GM12878 (cell line): ENCODE measurements at regions not wholly inside any gene's neighbourhood (a gene's known extent, or its start where the extent isn't known, plus 50 kb on each side); places are given as distances from the start of the nearest gene placed in this dataset.
"Not testable (repeated sequence)": the region's sequence is repeated elsewhere in the genome, so short reads cannot be mapped to it uniquely, and the experiment has no call there.

Source experiments
- ATAC-seq: fragments of 200-7000 bp; cut with Tn5 transposase; 3 replicates; pipeline ENCODE4 v1.9.1; 2020; ENCODE audit warnings: mild to moderate bottlenecking, moderate library complexity
- BruUV-seq: library from RNA; stranded (reverse); fragments of 400-500 nt; replicated peaks from 2 replicates; lab custom pipeline; 2021; lab: Mats Ljungman, UMichigan
- CTCF ChIA-PET: fragments of 300-600 bp; sonication (Branson Sonifier 250); formaldehyde crosslinking; extraction: SDS; loops from one replicate; lab custom pipeline; 2021; ENCODE audit warnings: inconsistent platforms; lab: Yijun Ruan, JAX
- POLR2A ChIA-PET: fragments of 350-600 bp; formaldehyde crosslinking; extraction: SDS; loops from one replicate; lab custom pipeline; 2021; ENCODE audit warnings: inconsistent platforms; lab: Charles Lee
- RAD21 ChIA-PET: fragments of 300-600 bp; sonication (Branson Sonifier 250); formaldehyde crosslinking; loops from one replicate; lab custom pipeline; 2023; ENCODE audit warnings: antibody characterized with exemption; ENCODE audit not compliant: unreplicated experiment; lab: Charles Lee
- SMC1A ChIA-PET: fragments of 300-600 bp; sonication (Branson Sonifier 250); formaldehyde crosslinking; loops from one replicate; lab custom pipeline; 2023; ENCODE audit not compliant: unreplicated experiment, uncharacterized antibody; lab: Charles Lee
- DNase-seq: peaks from one replicate; pipeline ENCODE4 v3.0.0-alpha.2; 2011; ENCODE audit warnings: low read depth, low spot score
- FAIRE-seq: peaks from 3 replicates; lab custom pipeline; 2011; peaks lifted over from hg19 to GRCh38; lab: Jason Lieb, UNC
- H2AFZ ChIP-seq: 2 replicates; pipeline ENCODE4 v1.6.0; 2011; ENCODE audit warnings: low read depth, low read length, control low read depth; ENCODE audit not compliant: control insufficient read depth
- H3K27ac ChIP-seq: 2 replicates; pipeline ENCODE4 v1.5.1; 2011; ENCODE audit warnings: control low read depth; ENCODE audit not compliant: control insufficient read depth, insufficient read depth
- H3K27me3 ChIP-seq, 2 experiments: replicated peaks in 1 of 2; 2 replicates each; pipeline versions ENCODE4 v1.6.0 to v1.6.1; 2011; ENCODE audit warnings: low read length in 1 of 2; ENCODE audit not compliant: control insufficient read depth in 2 of 2, insufficient read depth in 2 of 2
- H3K36me3 ChIP-seq, 2 experiments: 2 replicates each; pipeline ENCODE4 v1.5.1; 2011; ENCODE audit warnings: low read length in 1 of 2; ENCODE audit not compliant: control insufficient read depth in 2 of 2, insufficient read depth in 2 of 2
- H3K4me1 ChIP-seq: 2 replicates; pipeline ENCODE4 v1.6.1; 2011; ENCODE audit warnings: mild to moderate bottlenecking, low read length, moderate library complexity, mixed read lengths; ENCODE audit not compliant: control insufficient read depth, insufficient read depth
- H3K4me2 ChIP-seq: 2 replicates; pipeline ENCODE4 v1.6.0; 2011; ENCODE audit warnings: control low read depth; ENCODE audit not compliant: control insufficient read depth, insufficient read depth
- H3K4me3 ChIP-seq: fragments of 200-600 bp; sonication (generic); 2 replicates; pipeline ENCODE4 v1.5.1; 2016
- H3K79me2 ChIP-seq: 2 replicates; pipeline ENCODE4 v1.6.0; 2011; ENCODE audit warnings: low read length; ENCODE audit not compliant: control insufficient read depth, insufficient read depth
- H3K9ac ChIP-seq: 2 replicates; pipeline ENCODE4 v1.8.0; 2011; ENCODE audit warnings: low read length, control low read depth, mixed read lengths; ENCODE audit not compliant: control insufficient read depth, insufficient read depth
- H3K9me3 ChIP-seq: replicated peaks from 3 replicates; pipeline ENCODE4 v1.5.1; 2011; ENCODE audit warnings: mild to moderate bottlenecking, low read length; ENCODE audit not compliant: control insufficient read depth, insufficient read depth
- H4K20me1 ChIP-seq: 2 replicates; pipeline ENCODE4 v1.6.0; 2011; ENCODE audit not compliant: control insufficient read depth, insufficient read depth
- CBFB ChIP-seq: IDR thresholded peaks from 2 replicates; pipeline ENCODE4 v1.6.1; 2016; ENCODE audit warnings: antibody characterized with exemption, low read depth
- STAT1 ChIP-seq: fragments of 450-650 bp; conservative IDR thresholded peaks from 2 replicates; pipeline ENCODE4 v1.6.1; 2014; ENCODE audit warnings: antibody characterized with exemption, mild to moderate bottlenecking
- WGBS: methylation state at CpG from one replicate; pipeline ENCODE4 v1.1.6; 2016; ENCODE audit warnings: low lambda C conversion rate; ENCODE audit not compliant: insufficient replicate concordance, insufficient coverage; ENCODE audit errors: missing lambda C conversion rate; 5-methylcytosine and 5-hydroxymethylcytosine counted together
- in situ Hi-C: fragments of 300-500 bp; cut with MboI; formaldehyde crosslinking; loops from 9 replicates; pipeline ENCODE4 v1.14.3; 2018; ENCODE audit warnings: mixed read lengths
- intact Hi-C: fragments of 100-400 bp; cut with micrococcal nuclease; formaldehyde crosslinking; loops from one replicate; pipeline ENCODE4 v1.14.2; 2022; ENCODE audit not compliant: unreplicated experiment
- TF ChIP-seq, protein P1 (sequence below): fragments of 450-650 bp; IDR thresholded peaks from 2 replicates; pipeline ENCODE4 v1.6.1; 2016; ENCODE audit warnings: mild to moderate bottlenecking, moderate library complexity, borderline replicate concordance

- no peak for TF ChIP-seq CBFB
- TF ChIP-seq, protein P1, sequence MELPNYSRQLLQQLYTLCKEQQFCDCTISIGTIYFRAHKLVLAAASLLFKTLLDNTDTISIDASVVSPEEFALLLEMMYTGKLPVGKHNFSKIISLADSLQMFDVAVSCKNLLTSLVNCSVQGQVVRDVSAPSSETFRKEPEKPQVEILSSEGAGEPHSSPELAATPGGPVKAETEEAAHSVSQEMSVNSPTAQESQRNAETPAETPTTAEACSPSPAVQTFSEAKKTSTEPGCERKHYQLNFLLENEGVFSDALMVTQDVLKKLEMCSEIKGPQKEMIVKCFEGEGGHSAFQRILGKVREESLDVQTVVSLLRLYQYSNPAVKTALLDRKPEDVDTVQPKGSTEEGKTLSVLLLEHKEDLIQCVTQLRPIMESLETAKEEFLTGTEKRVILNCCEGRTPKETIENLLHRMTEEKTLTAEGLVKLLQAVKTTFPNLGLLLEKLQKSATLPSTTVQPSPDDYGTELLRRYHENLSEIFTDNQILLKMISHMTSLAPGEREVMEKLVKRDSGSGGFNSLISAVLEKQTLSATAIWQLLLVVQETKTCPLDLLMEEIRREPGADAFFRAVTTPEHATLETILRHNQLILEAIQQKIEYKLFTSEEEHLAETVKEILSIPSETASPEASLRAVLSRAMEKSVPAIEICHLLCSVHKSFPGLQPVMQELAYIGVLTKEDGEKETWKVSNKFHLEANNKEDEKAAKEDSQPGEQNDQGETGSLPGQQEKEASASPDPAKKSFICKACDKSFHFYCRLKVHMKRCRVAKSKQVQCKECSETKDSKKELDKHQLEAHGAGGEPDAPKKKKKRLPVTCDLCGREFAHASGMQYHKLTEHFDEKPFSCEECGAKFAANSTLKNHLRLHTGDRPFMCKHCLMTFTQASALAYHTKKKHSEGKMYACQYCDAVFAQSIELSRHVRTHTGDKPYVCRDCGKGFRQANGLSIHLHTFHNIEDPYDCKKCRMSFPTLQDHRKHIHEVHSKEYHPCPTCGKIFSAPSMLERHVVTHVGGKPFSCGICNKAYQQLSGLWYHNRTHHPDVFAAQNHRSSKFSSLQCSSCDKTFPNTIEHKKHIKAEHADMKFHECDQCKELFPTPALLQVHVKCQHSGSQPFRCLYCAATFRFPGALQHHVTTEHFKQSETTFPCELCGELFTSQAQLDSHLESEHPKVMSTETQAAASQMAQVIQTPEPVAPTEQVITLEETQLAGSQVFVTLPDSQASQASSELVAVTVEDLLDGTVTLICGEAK: no peak
- TF ChIP-seq STAT1: no peak
Measured at GRCh38 chr21:27026501-27026900, 59.6 kb upstream of the ADAMTS5 start (continued).

DNA sequence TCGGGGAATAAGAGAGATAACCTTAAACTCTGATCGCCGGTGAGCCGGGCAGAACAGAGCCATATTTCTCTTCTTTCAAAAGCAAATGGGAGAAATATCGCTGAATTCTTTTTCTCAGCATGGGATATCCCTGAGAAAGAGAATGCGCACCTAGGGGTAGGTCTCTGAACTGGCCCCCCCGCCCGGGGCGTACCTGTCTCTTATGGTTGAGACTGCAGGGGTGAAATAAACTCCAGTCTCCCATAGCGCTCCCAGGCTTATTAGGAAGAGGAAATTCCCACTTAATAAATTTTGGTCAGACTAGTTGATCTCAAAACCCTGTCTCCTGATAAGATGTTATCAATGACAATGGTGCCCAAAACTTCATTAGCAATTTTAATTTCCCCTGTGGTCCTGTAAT is 58.8 kb upstream of the ADAMTS5 start:
- SMC1A ChIA-PET, H3K9me3 ChIP-seq, H3K27me3 ChIP-seq, BruUV-seq, H2AFZ ChIP-seq, ATAC-seq, H3K36me3 ChIP-seq, H3K4me3 ChIP-seq, DNase-seq, RAD21 ChIA-PET, H3K4me2 ChIP-seq, H3K4me1 ChIP-seq, in situ Hi-C loops, POLR2A ChIA-PET, intact Hi-C loops, CTCF ChIA-PET, FAIRE-seq, H3K79me2 ChIP-seq, H3K9ac ChIP-seq, H4K20me1 ChIP-seq, H3K27ac ChIP-seq: not testable (repeated sequence)
- WGBS: 51% methylated on average over 6 of the region's 10 CpGs
